ENCODE measurements at regions not wholly inside any gene's neighbourhood (a gene's known extent, or its start where the extent isn't known, plus 50 kb on each side); places are given as distances from the start of the nearest gene placed in this dataset.

DNA sequence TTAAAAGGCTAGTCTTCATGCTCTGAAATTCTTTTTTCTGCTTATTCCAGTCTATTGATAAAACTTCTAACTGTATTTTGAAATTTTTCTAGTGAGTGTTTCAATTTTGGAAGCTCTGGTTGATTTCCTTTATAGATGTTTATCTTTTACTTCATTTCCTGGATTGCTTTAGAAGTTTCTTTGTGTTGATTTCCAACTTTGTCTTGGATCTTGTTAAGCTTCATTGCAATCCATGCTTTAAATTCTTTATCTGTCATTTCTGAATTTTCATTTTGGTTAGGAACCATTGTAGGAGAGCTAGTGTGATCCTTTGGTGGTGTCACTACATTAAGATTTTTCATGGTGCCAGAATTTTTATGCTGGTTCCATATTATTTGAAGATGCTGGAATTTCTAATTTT, 105.2 kb upstream of the DCBLD2 start:
- H3K79me1 ChIP-seq (replicated peaks; ENCODE audit: low read length, poor library complexity, severe bottlenecking), result peaks cover 16% of the 10 kb centered on the region
- no peak overlapping the region for H3K4me3 ChIP-seq (ENCODE audit: insufficient read depth in 1 of 2, low read depth in 1 of 2, low read length in 2 of 2)
- no peak overlapping the region for H4K8ac ChIP-seq (ENCODE audit: low read length)
- no peak overlapping the region for H3K27ac ChIP-seq (ENCODE audit: low read length, poor library complexity, severe bottlenecking)
- no peak overlapping the region for H3K4ac ChIP-seq (ENCODE audit: low read depth in 1 of 2, low read length in 2 of 2)
- H3K14ac ChIP-seq (ENCODE audit: low read length in 2 of 2), result no peak overlapping the region
- H2BK15ac ChIP-seq (ENCODE audit: low read depth, poor library complexity, severe bottlenecking), result no peak overlapping the region
- no peak overlapping the region for H3K23ac ChIP-seq (ENCODE audit: low read length in 2 of 2)
- DNase-seq, result no peak
- no peak overlapping the region for H3K18ac ChIP-seq (ENCODE audit: low read depth in 1 of 2, low read length in 2 of 2)
- no peaks in the 10 kb centered on the region for H3K9me3 ChIP-seq (ENCODE audit: control insufficient read depth, low read length)
- no peak overlapping the region for H2AK5ac ChIP-seq (ENCODE audit: low read length, severe bottlenecking)
- peaks cover 0 to 8% of the 10 kb centered on the region in 2 experiments for H3K36me3 ChIP-seq (ENCODE audit: control insufficient read depth in 1 of 2, insufficient read depth in 2 of 2, low read depth in 1 of 2, low read length in 2 of 2)
- H2BK12ac ChIP-seq (ENCODE audit: low read length in 2 of 2), result no peak overlapping the region
- H3K4me2 ChIP-seq (ENCODE audit: low read length, poor library complexity, severe bottlenecking), result no peak overlapping the region
- H2BK120ac ChIP-seq (ENCODE audit: low read depth, low read length), result no peak overlapping the region
- no peak overlapping the region for H3K9ac ChIP-seq (ENCODE audit: low read length)
- H2AFZ ChIP-seq (ENCODE audit: low read depth, low read length), result no peak overlapping the region
- H2BK5ac ChIP-seq (ENCODE audit: low read depth, low read length, poor library complexity, severe bottlenecking), result no peak overlapping the region
- H3K4me1 ChIP-seq (ENCODE audit: control insufficient read depth, insufficient read depth, low read depth, low read length), result peaks cover 5% of the 10 kb centered on the region
- H4K91ac ChIP-seq (ENCODE audit: low read length), result no peak overlapping the region
- H3K27me3 ChIP-seq (ENCODE audit: control insufficient read depth in 1 of 2, insufficient read depth in 1 of 2, low read length in 2 of 2), result no peaks in the 10 kb centered on the region

GRCh38 chr3:98999675-99000074, 98.2 kb upstream of the DCBLD2 start:
- no peak overlapping the region for H2BK12ac ChIP-seq (ENCODE audit: low read length in 2 of 2)
- peaks cover 11% of the 10 kb centered on the region for H3K79me1 ChIP-seq (replicated peaks; ENCODE audit: low read length, poor library complexity, severe bottlenecking)
- H4K8ac ChIP-seq (ENCODE audit: low read length), result no peak overlapping the region
- H3K18ac ChIP-seq (ENCODE audit: low read depth in 1 of 2, low read length in 2 of 2), result no peak overlapping the region
- H3K4me3 ChIP-seq (ENCODE audit: insufficient read depth in 1 of 2, low read depth in 1 of 2, low read length in 2 of 2), result no peak overlapping the region
- no peaks in the 10 kb centered on the region for H3K4me1 ChIP-seq (ENCODE audit: control insufficient read depth, insufficient read depth, low read depth, low read length)
- H3K9me3 ChIP-seq (ENCODE audit: control insufficient read depth, low read length), result no peaks in the 10 kb centered on the region
- no peak overlapping the region for H2BK5ac ChIP-seq (ENCODE audit: low read depth, low read length, poor library complexity, severe bottlenecking)
- no peak overlapping the region for H3K23ac ChIP-seq (ENCODE audit: low read length in 2 of 2)
- H2BK15ac ChIP-seq (ENCODE audit: low read depth, poor library complexity, severe bottlenecking), result no peak overlapping the region
- H3K27me3 ChIP-seq (ENCODE audit: control insufficient read depth in 1 of 2, insufficient read depth in 1 of 2, low read length in 2 of 2), result no peaks in the 10 kb centered on the region
- no peak overlapping the region for H2AK5ac ChIP-seq (ENCODE audit: low read length, severe bottlenecking)
- no peak overlapping the region for H4K91ac ChIP-seq (ENCODE audit: low read length)
- DNase-seq, result no peak
- no peak overlapping the region for H2BK120ac ChIP-seq (ENCODE audit: low read depth, low read length)
- H3K9ac ChIP-seq (ENCODE audit: low read length), result no peak overlapping the region
- no peak overlapping the region for H2AFZ ChIP-seq (ENCODE audit: low read depth, low read length)
- no peak overlapping the region for H3K14ac ChIP-seq (ENCODE audit: low read length in 2 of 2)
- no peak overlapping the region for H3K4me2 ChIP-seq (ENCODE audit: low read length, poor library complexity, severe bottlenecking)
- no peak overlapping the region for H3K27ac ChIP-seq (ENCODE audit: low read length, poor library complexity, severe bottlenecking)
- H3K4ac ChIP-seq (ENCODE audit: low read depth in 1 of 2, low read length in 2 of 2), result no peak overlapping the region
- peaks cover 8 to 9% of the 10 kb centered on the region in 2 experiments for H3K36me3 ChIP-seq (ENCODE audit: control insufficient read depth in 1 of 2, insufficient read depth in 2 of 2, low read depth in 1 of 2, low read length in 2 of 2)

DNA sequence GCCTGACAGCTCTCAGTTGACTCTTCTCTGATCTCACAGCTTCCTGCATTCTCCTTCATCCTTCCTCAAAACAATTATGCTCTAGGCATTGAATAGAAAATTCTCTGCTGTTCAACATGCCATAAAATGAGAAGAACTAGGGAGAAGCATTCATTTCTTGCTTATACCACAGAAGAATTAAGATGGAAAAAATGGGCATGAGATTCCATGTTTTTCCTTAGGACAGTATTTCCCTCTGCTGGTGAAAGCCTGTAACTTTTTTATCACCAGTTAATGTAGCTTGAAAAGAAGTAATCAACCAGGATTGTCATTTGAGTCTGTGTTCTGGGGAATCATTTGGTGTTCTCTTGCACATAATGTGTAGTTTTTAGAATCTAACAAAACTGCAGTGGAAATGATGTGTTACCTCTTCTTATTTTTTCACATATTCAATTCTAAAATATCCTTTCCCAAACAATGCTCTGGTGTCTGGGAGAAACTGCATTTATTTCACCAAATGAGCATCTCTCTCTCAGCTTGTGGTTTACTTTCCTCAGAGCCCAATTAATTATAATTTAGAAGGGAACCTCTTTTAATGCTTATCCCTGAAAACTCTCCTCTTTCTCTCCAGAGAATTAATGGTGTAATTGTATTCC, 92.8 kb upstream of the DCBLD2 start:
- Histone ChIP-seq H2BK120ac (ENCODE audit: low read depth, low read length) (no peak overlapping the region), H3K9me3 (ENCODE audit: control insufficient read depth, low read length) (no peaks in the 10 kb centered on the region), H3K4me2 (ENCODE audit: low read length, poor library complexity, severe bottlenecking) (no peak overlapping the region), H3K4ac (ENCODE audit: low read depth in 1 of 2, low read length in 2 of 2) (no peak overlapping the region), H4K91ac (ENCODE audit: low read length) (no peak overlapping the region), H3K9ac (ENCODE audit: low read length) (peak overlapping the region; percentile 39), H3K27me3 (ENCODE audit: control insufficient read depth in 1 of 2, insufficient read depth in 1 of 2, low read length in 2 of 2) (no peaks in the 10 kb centered on the region), H2AFZ (ENCODE audit: low read depth, low read length) (no peak overlapping the region), H3K14ac (ENCODE audit: low read length in 2 of 2) (no peak overlapping the region), H2BK12ac (ENCODE audit: low read length in 2 of 2) (no peak overlapping the region), H2AK5ac (ENCODE audit: low read length, severe bottlenecking) (no peak overlapping the region), H3K79me1 (replicated peaks; ENCODE audit: low read length, poor library complexity, severe bottlenecking) (peaks cover 1% of the 10 kb centered on the region), H3K23ac (ENCODE audit: low read length in 2 of 2) (no peak overlapping the region), H2BK5ac (ENCODE audit: low read depth, low read length, poor library complexity, severe bottlenecking) (no peak overlapping the region), H3K4me3 (ENCODE audit: insufficient read depth in 1 of 2, low read depth in 1 of 2, low read length in 2 of 2) (no peak overlapping the region), H3K18ac (ENCODE audit: low read depth in 1 of 2, low read length in 2 of 2) (no peak overlapping the region), H3K4me1 (ENCODE audit: control insufficient read depth, insufficient read depth, low read depth, low read length) (peaks cover 3% of the 10 kb centered on the region), H4K8ac (ENCODE audit: low read length) (no peak overlapping the region), H3K27ac (ENCODE audit: low read length, poor library complexity, severe bottlenecking) (peak overlapping the region; percentile 51), H3K36me3 (ENCODE audit: control insufficient read depth in 1 of 2, insufficient read depth in 2 of 2, low read depth in 1 of 2, low read length in 2 of 2) (peaks cover 0 to 9% of the 10 kb centered on the region in 2 experiments), H2BK15ac (ENCODE audit: low read depth, poor library complexity, severe bottlenecking) (no peak overlapping the region)
- DNase-seq, result peak; percentile 63

DNA sequence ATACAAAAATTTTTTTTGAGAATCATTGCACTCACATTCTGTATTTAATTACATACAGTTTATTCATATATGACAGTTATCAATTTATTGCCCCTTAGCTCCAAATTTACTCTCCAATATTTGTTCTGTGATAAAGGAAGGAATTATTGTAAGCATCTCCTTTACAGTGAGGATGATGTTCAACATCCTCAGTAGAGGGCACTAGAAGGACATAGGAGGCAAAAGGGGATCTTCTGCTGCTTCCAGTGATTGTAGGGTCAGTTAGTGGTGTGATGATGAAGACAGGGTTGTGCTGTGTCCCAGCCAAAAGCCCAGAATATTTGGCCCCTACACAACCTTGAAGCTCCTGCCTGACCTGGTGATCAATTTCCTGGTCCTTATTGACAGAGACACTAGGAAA, 89.9 kb upstream of the DCBLD2 start:
- no peak overlapping the region for H2BK5ac ChIP-seq (ENCODE audit: low read depth, low read length, poor library complexity, severe bottlenecking)
- H2BK12ac ChIP-seq (ENCODE audit: low read length in 2 of 2), result no peak overlapping the region
- peak overlapping the region; percentile 25 for H3K9ac ChIP-seq (ENCODE audit: low read length)
- no peak overlapping the region for H3K4me3 ChIP-seq (ENCODE audit: insufficient read depth in 1 of 2, low read depth in 1 of 2, low read length in 2 of 2)
- no peaks in the 10 kb centered on the region for H3K9me3 ChIP-seq (ENCODE audit: control insufficient read depth, low read length)
- H3K4me2 ChIP-seq (ENCODE audit: low read length, poor library complexity, severe bottlenecking), result no peak overlapping the region
- no peak for DNase-seq
- H4K8ac ChIP-seq (ENCODE audit: low read length), result no peak overlapping the region
- no peak overlapping the region for H3K18ac ChIP-seq (ENCODE audit: low read depth in 1 of 2, low read length in 2 of 2)
- H2BK15ac ChIP-seq (ENCODE audit: low read depth, poor library complexity, severe bottlenecking), result no peak overlapping the region
- peak overlapping the region; percentile 71 for H2AK5ac ChIP-seq (ENCODE audit: low read length, severe bottlenecking)
- H4K91ac ChIP-seq (ENCODE audit: low read length), result no peak overlapping the region
- H3K4ac ChIP-seq (ENCODE audit: low read depth in 1 of 2, low read length in 2 of 2), result no peak overlapping the region
- no peaks in the 10 kb centered on the region for H3K27me3 ChIP-seq (ENCODE audit: control insufficient read depth in 1 of 2, insufficient read depth in 1 of 2, low read length in 2 of 2)
- no peaks in the 10 kb centered on the region for H3K79me1 ChIP-seq (replicated peaks; ENCODE audit: low read length, poor library complexity, severe bottlenecking)
- no peaks in the 10 kb centered on the region for H3K36me3 ChIP-seq (ENCODE audit: control insufficient read depth in 1 of 2, insufficient read depth in 2 of 2, low read depth in 1 of 2, low read length in 2 of 2)
- H2AFZ ChIP-seq (ENCODE audit: low read depth, low read length), result no peak overlapping the region
- H3K23ac ChIP-seq (ENCODE audit: low read length in 2 of 2), result no peak overlapping the region
- H3K14ac ChIP-seq (ENCODE audit: low read length in 2 of 2), result no peak overlapping the region
- peak overlapping the region; percentile 25 for H3K27ac ChIP-seq (ENCODE audit: low read length, poor library complexity, severe bottlenecking)
- H3K4me1 ChIP-seq (ENCODE audit: control insufficient read depth, insufficient read depth, low read depth, low read length), result peaks cover 5% of the 10 kb centered on the region
- H2BK120ac ChIP-seq (ENCODE audit: low read depth, low read length), result no peak overlapping the region
